ENCODE measurements at regions not wholly inside any gene's neighbourhood (a gene's known extent, or its start where the extent isn't known, plus 50 kb on each side); places are given as distances from the start of the nearest gene placed in this dataset.

DNA sequence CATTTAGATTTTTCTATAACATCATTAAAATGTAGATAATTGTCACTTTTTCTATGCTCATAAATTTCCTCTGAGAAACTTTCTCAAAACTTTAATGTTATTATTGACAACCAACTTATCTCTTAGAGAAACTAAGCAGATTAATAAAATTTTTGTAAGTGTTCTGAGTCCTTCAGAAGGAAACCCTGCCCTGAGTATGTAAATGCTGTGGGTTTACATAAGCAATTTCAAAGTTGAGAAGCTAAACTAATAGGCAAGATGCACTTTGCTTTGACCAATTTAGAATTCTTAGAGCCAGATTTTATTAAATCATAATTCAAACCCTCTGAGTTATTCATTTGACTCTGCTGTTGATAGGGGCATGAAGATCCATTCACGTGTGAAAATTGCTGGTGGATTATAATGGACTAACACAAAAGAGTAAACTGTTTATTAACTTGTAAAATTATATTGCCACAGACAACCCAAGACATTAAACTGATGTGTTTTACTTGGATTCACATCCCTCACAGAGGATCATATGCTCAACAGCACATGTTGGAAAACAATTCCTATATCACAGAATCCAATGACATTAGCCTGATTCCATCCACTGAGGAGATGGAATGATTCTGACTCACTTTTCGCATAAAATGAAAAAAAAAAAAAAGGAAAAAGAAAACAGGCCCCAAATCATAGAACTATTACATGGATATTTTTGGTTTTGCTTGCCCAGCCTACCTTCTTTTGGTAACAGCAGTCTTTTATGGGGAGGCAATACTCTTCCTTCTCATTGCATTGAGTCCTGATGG is 453.7 kb upstream of the HTR2A start:
- TF ChIP-seq, protein P1, sequence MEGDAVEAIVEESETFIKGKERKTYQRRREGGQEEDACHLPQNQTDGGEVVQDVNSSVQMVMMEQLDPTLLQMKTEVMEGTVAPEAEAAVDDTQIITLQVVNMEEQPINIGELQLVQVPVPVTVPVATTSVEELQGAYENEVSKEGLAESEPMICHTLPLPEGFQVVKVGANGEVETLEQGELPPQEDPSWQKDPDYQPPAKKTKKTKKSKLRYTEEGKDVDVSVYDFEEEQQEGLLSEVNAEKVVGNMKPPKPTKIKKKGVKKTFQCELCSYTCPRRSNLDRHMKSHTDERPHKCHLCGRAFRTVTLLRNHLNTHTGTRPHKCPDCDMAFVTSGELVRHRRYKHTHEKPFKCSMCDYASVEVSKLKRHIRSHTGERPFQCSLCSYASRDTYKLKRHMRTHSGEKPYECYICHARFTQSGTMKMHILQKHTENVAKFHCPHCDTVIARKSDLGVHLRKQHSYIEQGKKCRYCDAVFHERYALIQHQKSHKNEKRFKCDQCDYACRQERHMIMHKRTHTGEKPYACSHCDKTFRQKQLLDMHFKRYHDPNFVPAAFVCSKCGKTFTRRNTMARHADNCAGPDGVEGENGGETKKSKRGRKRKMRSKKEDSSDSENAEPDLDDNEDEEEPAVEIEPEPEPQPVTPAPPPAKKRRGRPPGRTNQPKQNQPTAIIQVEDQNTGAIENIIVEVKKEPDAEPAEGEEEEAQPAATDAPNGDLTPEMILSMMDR (IDR thresholded peaks at IDR 0.05; ENCODE audit: low read depth, low read length, missing input control) = no peak
- no peak for TF ChIP-seq TAF1 (conservative IDR thresholded peaks at IDR 0.05)
- TF ChIP-seq, protein P2, sequence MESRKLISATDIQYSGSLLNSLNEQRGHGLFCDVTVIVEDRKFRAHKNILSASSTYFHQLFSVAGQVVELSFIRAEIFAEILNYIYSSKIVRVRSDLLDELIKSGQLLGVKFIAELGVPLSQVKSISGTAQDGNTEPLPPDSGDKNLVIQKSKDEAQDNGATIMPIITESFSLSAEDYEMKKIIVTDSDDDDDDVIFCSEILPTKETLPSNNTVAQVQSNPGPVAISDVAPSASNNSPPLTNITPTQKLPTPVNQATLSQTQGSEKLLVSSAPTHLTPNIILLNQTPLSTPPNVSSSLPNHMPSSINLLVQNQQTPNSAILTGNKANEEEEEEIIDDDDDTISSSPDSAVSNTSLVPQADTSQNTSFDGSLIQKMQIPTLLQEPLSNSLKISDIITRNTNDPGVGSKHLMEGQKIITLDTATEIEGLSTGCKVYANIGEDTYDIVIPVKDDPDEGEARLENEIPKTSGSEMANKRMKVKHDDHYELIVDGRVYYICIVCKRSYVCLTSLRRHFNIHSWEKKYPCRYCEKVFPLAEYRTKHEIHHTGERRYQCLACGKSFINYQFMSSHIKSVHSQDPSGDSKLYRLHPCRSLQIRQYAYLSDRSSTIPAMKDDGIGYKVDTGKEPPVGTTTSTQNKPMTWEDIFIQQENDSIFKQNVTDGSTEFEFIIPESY (IDR thresholded peaks at IDR 0.05) = no peak
- TF ChIP-seq HNF4A (conservative IDR thresholded peaks at IDR 0.05) = no peak
- no peak for TF ChIP-seq YY1 (IDR thresholded peaks at IDR 0.05)
- TF ChIP-seq SP1 (IDR thresholded peaks at IDR 0.05) = no peak
- no peak for TF ChIP-seq EGR1 (IDR thresholded peaks at IDR 0.05; ENCODE audit: low read depth in 2 of 2)
- TF ChIP-seq, protein P3, sequence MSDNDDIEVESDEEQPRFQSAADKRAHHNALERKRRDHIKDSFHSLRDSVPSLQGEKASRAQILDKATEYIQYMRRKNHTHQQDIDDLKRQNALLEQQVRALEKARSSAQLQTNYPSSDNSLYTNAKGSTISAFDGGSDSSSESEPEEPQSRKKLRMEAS (IDR thresholded peaks at IDR 0.05) = no peak
- no peak for TF ChIP-seq RAD21 (IDR thresholded peaks at IDR 0.05)
- TF ChIP-seq, protein P4, sequence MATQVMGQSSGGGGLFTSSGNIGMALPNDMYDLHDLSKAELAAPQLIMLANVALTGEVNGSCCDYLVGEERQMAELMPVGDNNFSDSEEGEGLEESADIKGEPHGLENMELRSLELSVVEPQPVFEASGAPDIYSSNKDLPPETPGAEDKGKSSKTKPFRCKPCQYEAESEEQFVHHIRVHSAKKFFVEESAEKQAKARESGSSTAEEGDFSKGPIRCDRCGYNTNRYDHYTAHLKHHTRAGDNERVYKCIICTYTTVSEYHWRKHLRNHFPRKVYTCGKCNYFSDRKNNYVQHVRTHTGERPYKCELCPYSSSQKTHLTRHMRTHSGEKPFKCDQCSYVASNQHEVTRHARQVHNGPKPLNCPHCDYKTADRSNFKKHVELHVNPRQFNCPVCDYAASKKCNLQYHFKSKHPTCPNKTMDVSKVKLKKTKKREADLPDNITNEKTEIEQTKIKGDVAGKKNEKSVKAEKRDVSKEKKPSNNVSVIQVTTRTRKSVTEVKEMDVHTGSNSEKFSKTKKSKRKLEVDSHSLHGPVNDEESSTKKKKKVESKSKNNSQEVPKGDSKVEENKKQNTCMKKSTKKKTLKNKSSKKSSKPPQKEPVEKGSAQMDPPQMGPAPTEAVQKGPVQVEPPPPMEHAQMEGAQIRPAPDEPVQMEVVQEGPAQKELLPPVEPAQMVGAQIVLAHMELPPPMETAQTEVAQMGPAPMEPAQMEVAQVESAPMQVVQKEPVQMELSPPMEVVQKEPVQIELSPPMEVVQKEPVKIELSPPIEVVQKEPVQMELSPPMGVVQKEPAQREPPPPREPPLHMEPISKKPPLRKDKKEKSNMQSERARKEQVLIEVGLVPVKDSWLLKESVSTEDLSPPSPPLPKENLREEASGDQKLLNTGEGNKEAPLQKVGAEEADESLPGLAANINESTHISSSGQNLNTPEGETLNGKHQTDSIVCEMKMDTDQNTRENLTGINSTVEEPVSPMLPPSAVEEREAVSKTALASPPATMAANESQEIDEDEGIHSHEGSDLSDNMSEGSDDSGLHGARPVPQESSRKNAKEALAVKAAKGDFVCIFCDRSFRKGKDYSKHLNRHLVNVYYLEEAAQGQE (IDR thresholded peaks at IDR 0.05) = no peak
- TF ChIP-seq, protein P5, sequence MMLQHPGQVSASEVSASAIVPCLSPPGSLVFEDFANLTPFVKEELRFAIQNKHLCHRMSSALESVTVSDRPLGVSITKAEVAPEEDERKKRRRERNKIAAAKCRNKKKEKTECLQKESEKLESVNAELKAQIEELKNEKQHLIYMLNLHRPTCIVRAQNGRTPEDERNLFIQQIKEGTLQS (IDR thresholded peaks at IDR 0.05) = no peak
- TF ChIP-seq FOXA1 (IDR thresholded peaks at IDR 0.05) = no peak
- TF ChIP-seq JUND (IDR thresholded peaks at IDR 0.05) = no peak
